Adipocyte (in vitro differentiated cells): ENCODE measurements at regions not wholly inside any gene's neighbourhood (a gene's known extent, or its start where the extent isn't known, plus 50 kb on each side); places are given as distances from the start of the nearest gene placed in this dataset.

Source experiments
- DNase-seq: peaks from one replicate; pipeline ENCODE4 v3.0.0-alpha.2; 2015; ENCODE audit warnings: low read depth
- H3K27me3 ChIP-seq: replicated peaks from 2 replicates; pipeline ENCODE4 v1.7.0; 2013; ENCODE audit warnings: mild to moderate bottlenecking, low read length, moderate library complexity; ENCODE audit not compliant: control insufficient read depth, insufficient read depth
- H3K36me3 ChIP-seq: 2 replicates; pipeline ENCODE4 v1.7.0; 2013; ENCODE audit warnings: low read length, mild to moderate bottlenecking, moderate library complexity; ENCODE audit not compliant: control insufficient read depth, insufficient read depth, severe bottlenecking
- H3K4me1 ChIP-seq: 2 replicates; pipeline ENCODE4 v1.7.0; 2013; ENCODE audit warnings: mild to moderate bottlenecking, low read length, moderate library complexity; ENCODE audit not compliant: control insufficient read depth, insufficient read depth
- H3K4me3 ChIP-seq: 2 replicates; pipeline ENCODE4 v1.7.0; 2013; ENCODE audit warnings: mild to moderate bottlenecking, low read length, moderate library complexity
- H3K9ac ChIP-seq: 2 replicates; pipeline ENCODE4 v1.7.0; 2013; ENCODE audit warnings: mild to moderate bottlenecking, low read length, moderate library complexity
- H3K9me3 ChIP-seq: 2 replicates; pipeline ENCODE4 v1.7.0; 2013; ENCODE audit warnings: mild to moderate bottlenecking, low read length, moderate library complexity; ENCODE audit not compliant: control insufficient read depth

DNA sequence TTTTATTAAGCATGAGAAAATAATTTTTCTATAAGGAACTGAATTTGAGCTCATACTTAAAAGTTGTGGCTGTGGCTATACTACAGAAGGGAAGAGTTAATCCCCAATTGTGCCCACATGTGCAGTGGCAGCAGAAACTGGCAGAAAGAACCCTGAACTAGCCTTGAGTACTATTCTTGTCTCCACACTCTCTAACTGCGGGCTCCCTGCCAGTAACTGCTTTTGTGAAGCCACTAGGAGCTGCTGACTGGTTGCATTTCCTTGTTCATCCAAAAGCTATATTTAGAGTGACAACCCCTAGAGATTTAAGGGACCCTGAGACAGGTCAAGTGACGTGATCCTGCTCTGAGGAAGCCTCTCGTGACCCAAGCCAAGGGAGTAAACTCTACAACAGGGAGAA lies 238.6 kb downstream of the ELAVL2 start:
- H3K4me1 ChIP-seq = peaks cover 11% of the 10 kb centered on the region
- no peaks in the 10 kb centered on the region for H3K9me3 ChIP-seq
- H3K4me3 ChIP-seq = no peak overlapping the region
- H3K36me3 ChIP-seq = no peaks in the 10 kb centered on the region
- no peaks in the 10 kb centered on the region for H3K27me3 ChIP-seq
- DNase-seq = no peak
- H3K9ac ChIP-seq = no peak overlapping the region

DNA sequence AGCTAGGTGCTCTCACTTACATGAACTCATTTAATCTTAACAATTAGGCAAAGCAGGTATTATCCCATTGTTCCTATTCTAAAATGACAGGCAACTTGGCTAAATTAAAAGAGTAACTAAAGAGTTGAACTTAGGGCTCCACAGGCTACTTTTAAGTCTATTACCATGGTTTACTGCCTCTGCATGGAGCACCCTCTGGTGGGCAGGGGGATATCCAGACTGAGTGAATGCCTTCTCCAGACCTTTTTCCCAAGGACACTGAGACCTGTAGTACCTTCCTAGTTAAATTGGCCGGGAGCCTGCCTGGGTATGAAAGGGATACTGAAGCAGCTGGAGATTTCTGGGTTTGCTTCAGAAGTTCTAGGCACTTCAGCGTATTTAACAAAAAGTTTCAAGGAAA lies 238.1 kb downstream of the ELAVL2 start:
- H3K4me3 ChIP-seq = no peak overlapping the region
- H3K4me1 ChIP-seq = peaks cover 11% of the 10 kb centered on the region
- DNase-seq = no peak
- no peak overlapping the region for H3K9ac ChIP-seq
- no peaks in the 10 kb centered on the region for H3K36me3 ChIP-seq
- H3K27me3 ChIP-seq = no peaks in the 10 kb centered on the region
- H3K9me3 ChIP-seq = no peaks in the 10 kb centered on the region

DNA sequence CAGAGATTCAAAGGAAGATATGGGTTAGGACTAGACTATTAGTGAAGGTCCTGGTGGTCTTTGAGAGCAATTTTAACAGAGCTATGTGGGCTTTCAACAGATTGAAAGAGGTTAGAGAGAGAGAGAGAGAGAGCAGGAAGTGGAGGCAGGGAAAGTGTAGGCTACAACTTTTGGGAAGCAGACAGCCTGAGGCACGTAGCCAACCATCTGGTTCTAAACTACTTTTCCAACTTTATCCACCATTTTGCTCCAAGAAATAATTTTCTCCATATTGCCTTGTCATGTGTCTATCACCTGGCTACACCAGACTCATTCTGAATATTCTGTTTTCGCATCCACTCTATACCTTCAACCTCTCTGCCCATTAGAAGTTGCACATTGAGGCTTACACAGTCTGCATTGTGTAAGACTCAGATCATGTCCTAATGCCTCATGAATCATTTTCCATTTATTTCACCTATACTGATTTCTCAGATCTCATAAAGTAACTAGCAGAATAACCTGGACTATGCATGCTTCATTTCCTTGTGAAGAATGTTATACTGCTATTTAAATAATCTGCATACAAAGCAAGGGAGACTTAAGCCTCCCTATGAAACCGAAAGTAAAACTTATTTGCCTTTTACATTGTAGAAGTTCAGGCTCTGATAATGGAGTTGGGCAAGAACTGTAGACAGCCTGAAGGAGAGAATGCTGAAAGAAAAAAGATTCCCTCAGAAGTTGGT lies 235.6 kb downstream of the ELAVL2 start:
- peaks cover 11% of the 10 kb centered on the region for H3K4me1 ChIP-seq
- no peaks in the 10 kb centered on the region for H3K27me3 ChIP-seq
- no peak overlapping the region for H3K9ac ChIP-seq
- H3K4me3 ChIP-seq = peak overlapping the region; percentile 54
- H3K9me3 ChIP-seq = no peaks in the 10 kb centered on the region
- peak; percentile 30 for DNase-seq
- H3K36me3 ChIP-seq = no peaks in the 10 kb centered on the region

DNA sequence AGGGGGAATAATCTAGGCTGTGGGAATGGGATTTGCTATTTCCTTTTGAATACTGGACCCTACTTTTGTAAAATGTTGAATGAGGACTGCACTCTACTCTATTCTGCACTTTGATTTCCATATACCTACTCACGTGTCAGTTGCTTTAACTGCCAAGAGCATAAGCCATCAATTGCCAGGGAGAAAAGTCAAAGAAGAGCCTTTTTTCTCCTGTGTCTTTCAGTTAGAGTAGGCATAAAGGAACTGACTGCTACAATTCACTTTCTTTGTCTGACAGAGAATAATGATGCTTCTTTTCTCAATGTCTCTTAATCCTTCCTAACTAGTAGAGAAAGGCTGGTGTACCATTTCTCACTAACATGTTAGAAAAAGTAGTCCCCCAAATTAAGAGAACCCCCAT lies 231.6 kb downstream of the ELAVL2 start:
- H3K4me3 ChIP-seq = no peak overlapping the region
- H3K36me3 ChIP-seq = no peaks in the 10 kb centered on the region
- peaks cover 11% of the 10 kb centered on the region for H3K4me1 ChIP-seq
- DNase-seq = no peak
- no peaks in the 10 kb centered on the region for H3K9me3 ChIP-seq
- H3K9ac ChIP-seq = no peak overlapping the region
- no peaks in the 10 kb centered on the region for H3K27me3 ChIP-seq

DNA sequence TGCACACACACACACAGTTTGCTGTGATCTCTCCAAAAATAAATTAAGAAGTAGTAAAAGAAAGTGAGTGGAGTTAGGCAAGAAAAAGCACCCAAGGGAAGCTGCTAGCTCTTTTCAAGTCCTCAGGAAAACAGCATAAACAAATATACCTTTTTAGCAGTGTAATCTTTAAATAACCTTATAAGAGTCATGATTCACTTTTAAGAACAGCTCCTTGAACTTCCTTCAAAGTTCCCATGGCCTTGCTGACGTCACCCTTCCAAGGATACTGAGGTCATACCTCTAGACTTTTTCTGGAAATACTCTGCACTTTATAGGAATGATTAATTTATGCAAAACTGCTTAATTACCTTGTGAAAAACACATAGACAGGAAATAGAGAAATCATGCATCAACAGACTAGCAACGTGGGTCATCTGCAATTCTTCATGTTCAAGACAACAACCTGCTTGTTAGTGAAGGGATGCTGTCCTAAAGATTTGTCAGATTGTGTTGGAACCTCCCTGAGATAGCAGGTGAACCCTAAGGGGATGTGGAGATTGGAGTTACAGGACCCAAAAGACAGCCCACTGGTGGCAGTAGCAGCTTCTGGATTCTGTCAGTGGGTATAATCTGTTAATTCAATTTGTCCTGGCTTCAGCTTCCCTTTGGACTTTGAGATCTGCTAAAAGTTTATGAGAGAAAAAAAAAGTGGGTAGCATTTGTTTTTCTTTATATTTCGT lies 229.0 kb downstream of the ELAVL2 start:
- Histone ChIP-seq H3K27me3 (no peaks in the 10 kb centered on the region), H3K36me3 (no peaks in the 10 kb centered on the region), H3K4me1 (no peaks in the 10 kb centered on the region), H3K9ac (no peak overlapping the region), H3K4me3 (no peak overlapping the region), H3K9me3 (no peaks in the 10 kb centered on the region)
- DNase-seq = no peak

DNA sequence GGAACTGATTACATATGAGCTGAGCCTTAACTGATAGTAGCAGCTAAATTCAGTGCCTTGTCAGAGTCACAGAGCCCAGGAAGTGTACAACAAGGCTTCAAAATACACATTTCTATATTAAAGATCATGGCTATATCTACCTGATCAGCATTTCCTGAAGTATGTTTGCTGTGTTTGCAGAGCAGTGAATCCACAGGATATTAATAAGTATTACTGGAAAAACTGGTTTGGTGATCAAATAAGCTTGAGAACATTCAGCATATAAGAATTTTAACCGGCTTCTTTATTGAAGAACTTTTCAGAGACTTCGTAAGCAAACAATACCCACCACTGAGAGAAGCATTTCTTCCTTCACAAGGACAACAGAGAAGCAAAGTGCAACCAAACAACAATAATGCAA lies 227.0 kb downstream of the ELAVL2 start:
- H3K9ac ChIP-seq = no peak overlapping the region
- H3K27me3 ChIP-seq = no peaks in the 10 kb centered on the region
- H3K9me3 ChIP-seq = no peaks in the 10 kb centered on the region
- H3K4me3 ChIP-seq = no peak overlapping the region
- no peak for DNase-seq
- H3K4me1 ChIP-seq = no peaks in the 10 kb centered on the region
- no peaks in the 10 kb centered on the region for H3K36me3 ChIP-seq

DNA sequence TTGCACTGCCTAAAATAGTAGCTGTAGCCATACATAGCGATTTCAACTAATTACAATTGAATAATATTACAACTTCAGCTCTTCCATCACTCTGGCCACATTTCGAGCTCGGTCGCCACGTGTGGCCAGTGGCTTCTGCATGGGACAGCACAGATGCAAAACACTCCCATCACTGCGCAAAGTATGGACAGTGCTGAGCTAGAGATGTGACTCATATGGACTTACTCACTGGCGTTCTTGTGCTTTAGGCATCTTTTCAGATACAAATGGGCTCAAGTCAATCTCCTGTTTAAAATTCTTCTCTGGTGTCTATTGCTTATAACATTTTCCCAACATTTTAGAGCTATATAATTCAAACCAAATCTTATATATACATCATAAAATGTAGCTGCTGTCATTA lies 222.7 kb downstream of the ELAVL2 start:
- Histone ChIP-seq H3K9me3 (no peaks in the 10 kb centered on the region), H3K4me3 (no peak overlapping the region), H3K4me1 (no peaks in the 10 kb centered on the region), H3K36me3 (no peaks in the 10 kb centered on the region), H3K27me3 (no peaks in the 10 kb centered on the region), H3K9ac (no peak overlapping the region)
- no peak for DNase-seq

DNA sequence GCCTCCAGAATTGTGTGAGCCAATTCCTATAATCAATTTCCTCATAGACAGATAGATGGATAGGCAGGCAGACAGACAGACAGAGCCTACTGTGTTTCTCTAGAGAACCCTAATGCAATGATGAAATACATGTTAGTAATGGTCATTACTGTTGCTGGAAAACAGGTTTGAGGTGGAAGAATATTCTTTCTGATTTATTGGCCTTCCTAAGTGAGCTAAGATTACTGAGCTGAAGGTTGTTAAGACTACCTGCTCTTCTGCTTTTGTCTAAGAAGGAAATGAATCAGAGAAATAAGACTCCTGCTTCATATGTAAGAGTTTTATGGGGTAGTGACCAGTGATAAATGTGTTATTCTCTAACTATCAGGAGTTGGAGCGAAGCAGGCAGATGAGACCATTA lies 219.9 kb downstream of the ELAVL2 start:
- Histone ChIP-seq H3K27me3 (no peaks in the 10 kb centered on the region), H3K4me3 (no peak overlapping the region)

DNA sequence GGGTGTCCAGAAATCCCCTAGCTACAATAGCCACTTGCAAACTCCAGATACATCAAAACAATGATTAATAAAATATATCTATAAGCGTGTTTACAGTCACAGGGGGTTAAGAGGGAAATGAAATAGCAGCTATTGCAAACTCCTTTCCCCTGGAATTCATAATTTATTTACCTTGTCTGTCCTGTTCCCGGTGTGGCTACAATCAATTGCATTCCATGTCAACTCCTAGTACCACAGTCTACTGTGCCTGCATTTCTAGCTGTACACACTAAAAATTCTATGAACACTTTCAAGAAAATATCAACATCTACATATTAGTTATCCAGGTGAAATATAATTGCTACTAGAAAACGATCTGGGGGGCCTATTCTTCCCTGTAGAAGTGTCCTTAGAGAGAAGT lies 217.6 kb downstream of the ELAVL2 start:
- Histone ChIP-seq H3K36me3 (no peaks in the 10 kb centered on the region), H3K4me3 (no peak overlapping the region), H3K27me3 (no peaks in the 10 kb centered on the region), H3K9me3 (no peaks in the 10 kb centered on the region), H3K9ac (no peak overlapping the region), H3K4me1 (no peaks in the 10 kb centered on the region)
- DNase-seq = no peak

More for the DNA sequence above, 219.9 kb downstream of the ELAVL2 start:
- Histone ChIP-seq H3K9me3 (no peaks in the 10 kb centered on the region), H3K36me3 (no peaks in the 10 kb centered on the region), H3K4me1 (no peaks in the 10 kb centered on the region), H3K9ac (no peak overlapping the region)
- DNase-seq = no peak

DNA sequence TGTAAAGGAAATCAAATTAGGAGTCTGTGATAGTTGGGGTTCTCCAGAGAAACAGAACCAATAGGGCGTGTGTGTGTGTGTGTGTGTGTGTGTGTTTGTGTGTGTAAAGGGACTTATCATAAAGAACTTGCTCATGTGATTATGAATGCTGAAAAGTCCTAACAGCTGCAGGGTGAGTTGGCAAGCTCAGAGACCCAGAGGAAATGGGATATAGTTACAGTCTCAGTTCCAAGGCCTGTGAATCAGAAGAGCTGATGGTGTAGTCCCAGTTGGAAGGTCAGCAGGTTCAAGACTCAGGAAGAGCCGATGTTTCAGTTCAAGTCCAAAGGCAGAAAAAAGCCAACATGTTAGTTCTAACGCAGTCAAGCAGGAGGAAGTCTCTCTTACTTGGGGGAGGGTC lies 214.2 kb downstream of the ELAVL2 start:
- Histone ChIP-seq H3K9ac (no peak overlapping the region), H3K36me3 (no peaks in the 10 kb centered on the region), H3K4me1 (no peaks in the 10 kb centered on the region), H3K27me3 (no peaks in the 10 kb centered on the region), H3K4me3 (no peak overlapping the region), H3K9me3 (no peaks in the 10 kb centered on the region)
- no peak for DNase-seq

DNA sequence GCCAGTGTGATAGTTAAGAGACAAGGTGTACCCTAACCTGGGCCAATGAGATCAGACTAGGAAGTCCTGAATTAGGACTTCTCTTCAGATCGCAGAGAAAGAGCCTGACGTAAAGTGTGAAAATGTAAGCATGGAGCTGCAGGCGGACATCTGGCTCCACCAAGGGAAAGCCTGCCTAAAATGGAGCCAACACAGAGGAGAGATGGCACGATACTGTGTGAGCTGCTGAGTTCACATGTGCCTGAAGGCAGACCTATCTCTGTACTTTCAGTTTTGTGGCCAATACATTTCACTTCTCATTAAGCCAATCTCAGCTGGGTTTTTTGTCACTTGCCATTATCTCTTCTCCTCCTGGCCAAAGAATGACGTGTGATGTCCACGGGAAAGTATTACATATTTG lies 210.5 kb downstream of the ELAVL2 start:
- Histone ChIP-seq H3K27me3 (no peaks in the 10 kb centered on the region), H3K9me3 (no peaks in the 10 kb centered on the region), H3K9ac (no peak overlapping the region), H3K4me1 (no peaks in the 10 kb centered on the region), H3K36me3 (no peaks in the 10 kb centered on the region), H3K4me3 (no peak overlapping the region)
- DNase-seq = no peak
